Heart left ventricle (tissue), 13 donors: ENCODE measurements at regions not wholly inside any gene's neighbourhood (a gene's known extent, or its start where the extent isn't known, plus 50 kb on each side); places are given as distances from the start of the nearest gene placed in this dataset.

Source experiments
- CTCF ChIP-seq, 12 donors: fragments of 200-600 bp; sonication (generic) in 4 of 12; IDR thresholded peaks; one replicate each; pipeline versions ENCODE4 v1.5.0 to v1.8.0; 2018 to 2022; ENCODE audit warnings: antibody characterized with exemption in 12 of 12, mild to moderate bottlenecking in 5 of 12
- POLR2A ChIP-seq, 2 donors: fragments of 450-650 bp; IDR thresholded peaks; one replicate each; pipeline ENCODE4 v1.6.1; 2017; ENCODE audit warnings: antibody characterized with exemption in 2 of 2, mild to moderate bottlenecking in 2 of 2, moderate library complexity in 2 of 2
- donor health status: ischemic (EF 13 %, LVEDD 7.1; RV severe dilation, severe dysfunction).
- donor health status: DM: no; HTN: yes; CAD: no.
- donor health status: DM: no; HTN: no; CAD: no.
- donor health status: ischemic (EF 25% LVEDD 6.9; RV normal size, moderate dysfunction).
- donor health status: ischemic (EF 25% LVEDD 5.7; RV mildly dilated, moderate dysfunction).
- donor health status: ischemic (EF 35%, LVEDD 5.7; RV mildly dilated, moderate dysfunction).
- donor health status: nonischemic (EF 11% LVEDD 7.7; RV severe dilation, severe dysfunction).
- donor health status: DM: yes; HTN: yes; CAD: no.
- donor health status: PGD.
- donor health status: ischemic (EF 29% LVEDD 5.4; RV normal size, mild dysfunction).
- donor health status: nonischemic (EF 23%, LVEDD 6.1; RV moderate dilation, normal function).

- no peak for TF ChIP-seq CTCF (IDR thresholded peaks at IDR 0.05)
- TF ChIP-seq POLR2A (IDR thresholded peaks at IDR 0.05) = no peak
Observed at GRCh38 chr6:127031511-127031910, 87.0 kb upstream of the RSPO3 start.
